CD4-positive, alpha-beta T cell treated with Interleukin-12 subunit alpha and Interleukin-12 subunit beta, for 1 hour (primary cell): ENCODE measurements at regions not wholly inside any gene's neighbourhood (a gene's known extent, or its start where the extent isn't known, plus 50 kb on each side); places are given as distances from the start of the nearest gene placed in this dataset.
A peak's percentile ranks its signal among the peaks of the same experiment; 100 is the strongest.

Experiments
- DNase-seq: peaks from one replicate; pipeline ENCODE4 v3.0.0-alpha.2; 2020

DNA sequence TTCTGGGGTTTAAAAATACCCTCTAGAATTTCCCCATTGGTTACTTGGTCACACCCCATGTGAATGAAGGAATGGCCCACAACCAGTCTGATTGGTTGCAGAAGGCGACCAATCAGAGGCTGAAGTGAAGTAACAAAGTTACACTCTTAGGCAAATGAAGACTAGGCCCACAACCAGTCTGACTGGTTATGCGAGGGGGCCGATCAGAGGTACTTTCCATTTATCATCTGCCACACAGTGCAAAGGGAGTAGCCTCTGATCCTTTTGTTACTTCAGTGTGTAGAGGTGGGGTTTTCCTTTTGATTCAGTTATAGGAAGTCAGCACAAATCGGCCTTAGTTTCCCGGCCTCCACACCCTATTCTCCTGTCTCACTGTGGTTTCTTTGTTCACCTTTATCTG, 61.2 kb upstream of the SGK1 start:
- peak; percentile 33 for DNase-seq

DNA sequence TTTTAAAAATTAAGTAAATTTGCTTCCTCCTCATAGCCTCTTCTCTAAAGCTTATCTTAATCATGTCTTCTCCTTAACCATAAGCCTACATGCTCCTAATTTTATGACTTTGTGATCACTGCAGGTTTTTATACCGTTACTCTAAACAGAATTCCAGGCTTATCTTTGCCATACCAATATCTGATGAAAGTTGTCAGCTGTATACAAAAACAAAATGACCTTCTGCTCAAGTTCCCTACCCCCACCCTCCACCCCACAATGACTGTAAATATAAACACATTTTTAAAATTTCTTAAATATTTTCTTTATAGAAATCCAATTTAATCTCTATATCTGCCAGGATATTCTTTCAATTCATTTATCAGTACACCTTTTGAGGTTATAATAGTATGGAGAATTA, 60.5 kb upstream of the SGK1 start:
- no peak for DNase-seq

DNA sequence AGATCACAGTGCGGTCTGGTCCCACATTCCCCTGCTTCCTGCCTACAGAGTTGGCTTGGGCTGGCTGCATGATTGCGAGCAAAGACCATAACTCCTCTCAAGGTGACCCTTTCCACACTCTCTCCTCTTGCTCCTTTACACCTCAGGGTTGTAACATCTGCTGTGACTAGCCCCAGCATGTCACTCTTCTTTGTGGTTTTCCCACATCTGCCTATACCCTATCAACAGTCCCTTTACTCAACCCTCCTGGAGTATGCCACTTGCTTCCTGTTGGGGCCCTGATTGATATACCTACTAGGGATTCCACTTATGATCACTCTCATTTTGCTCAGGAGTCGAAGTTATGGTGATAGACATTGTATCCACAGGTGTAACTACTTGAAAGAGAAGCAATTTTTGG, 58.9 kb upstream of the SGK1 start:
- DNase-seq = no peak

DNA sequence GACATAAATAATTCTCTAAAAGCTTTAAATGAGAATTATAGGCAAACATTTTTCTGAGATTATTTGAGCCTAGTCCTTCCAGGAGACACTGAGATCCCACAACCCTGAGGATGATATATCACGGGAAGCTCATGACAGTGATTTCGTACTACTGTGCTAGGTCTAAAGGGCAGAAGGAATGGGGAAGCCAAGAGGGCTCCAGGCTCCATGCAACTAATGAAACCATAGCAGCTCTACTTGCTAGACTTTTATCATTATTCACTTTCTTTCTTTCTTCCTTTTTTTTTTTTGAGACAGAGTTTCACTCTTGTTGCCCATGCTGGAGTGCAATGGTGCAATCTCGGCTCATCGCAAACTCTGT, 57.3 kb upstream of the SGK1 start:
- no peak for DNase-seq

DNA sequence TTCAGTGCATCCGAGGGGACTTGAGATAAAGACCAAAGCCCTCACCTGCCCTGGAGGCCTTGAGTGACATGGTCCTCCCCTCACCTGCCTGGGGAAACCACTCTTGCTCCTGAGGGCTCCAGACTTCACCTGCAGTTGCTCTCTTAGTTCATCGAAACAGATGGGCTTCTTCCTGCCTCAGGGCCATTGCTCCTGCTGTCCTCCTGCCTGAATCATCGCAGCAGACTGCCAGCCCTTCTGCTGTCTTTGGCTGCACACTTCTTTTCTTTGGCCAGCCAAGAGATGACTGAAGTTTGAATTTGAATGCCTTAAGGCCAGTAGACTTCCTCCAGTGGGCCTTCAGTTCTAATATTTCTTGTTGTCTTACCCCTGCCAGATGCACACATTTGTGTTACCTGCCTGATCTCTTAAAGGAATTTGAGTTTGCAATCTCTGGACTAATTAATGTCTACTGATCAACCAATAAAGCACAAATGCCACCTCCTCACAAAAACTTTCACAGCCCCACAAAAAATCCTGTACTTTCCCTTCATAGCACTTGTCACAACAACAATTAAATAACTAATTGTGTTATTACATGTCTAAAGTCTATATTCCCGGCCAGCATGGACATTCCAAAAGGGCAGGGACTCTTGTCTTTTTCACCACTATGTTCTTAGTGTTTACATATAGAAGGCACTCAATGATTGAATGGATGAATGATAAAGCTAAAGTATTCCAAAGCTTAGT, 56.7 kb upstream of the SGK1 start:
- no peak for DNase-seq

DNA sequence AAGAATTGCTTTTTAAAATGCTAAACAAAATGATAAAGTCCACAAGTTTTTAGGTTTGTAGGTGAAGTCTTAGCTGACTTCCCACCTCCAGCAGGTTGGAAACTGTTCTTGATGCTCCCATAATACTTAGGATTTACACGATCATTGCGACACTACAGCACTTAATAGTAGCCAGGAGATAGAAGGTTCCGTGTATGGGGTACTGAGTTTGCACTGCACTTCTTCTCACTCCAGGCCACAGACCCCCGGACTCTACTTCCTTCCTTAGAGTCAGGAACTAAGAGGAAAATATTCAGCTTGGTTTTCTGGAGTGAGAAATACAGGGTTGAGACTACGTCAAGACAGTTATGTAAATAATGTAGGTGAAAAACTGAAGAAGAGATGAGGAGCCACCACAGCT, 56.1 kb upstream of the SGK1 start:
- no peak for DNase-seq

DNA sequence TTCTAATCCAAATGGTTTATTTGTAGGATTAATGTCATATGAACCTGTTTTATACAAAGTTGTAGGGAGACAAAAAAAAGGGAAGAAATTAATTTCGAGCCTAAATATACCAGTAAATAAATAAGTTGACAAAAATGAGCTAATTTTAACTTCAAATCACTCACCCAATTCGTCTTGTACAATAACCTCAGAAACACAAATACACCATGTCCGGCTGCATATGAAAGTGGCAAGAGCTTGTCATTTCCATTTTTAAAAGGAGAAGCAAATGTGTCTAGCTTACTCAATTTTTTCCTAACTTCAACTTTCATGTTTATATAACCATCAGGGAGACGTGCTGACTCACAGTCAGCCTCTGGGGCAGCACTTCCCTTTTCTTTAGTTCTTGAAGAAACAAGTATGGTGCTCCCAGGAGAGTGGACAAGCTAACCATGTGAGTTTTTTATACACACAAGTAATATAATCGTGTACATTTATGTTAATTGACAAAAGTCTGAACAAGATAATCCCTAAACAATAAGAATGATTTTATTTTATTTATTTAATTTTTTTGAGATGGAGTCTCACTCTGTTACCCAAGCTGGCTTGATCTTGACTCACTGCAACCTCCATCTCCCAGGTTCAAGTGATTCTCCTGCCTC, 55.5 kb upstream of the SGK1 start:
- peak; percentile 14 for DNase-seq

DNA sequence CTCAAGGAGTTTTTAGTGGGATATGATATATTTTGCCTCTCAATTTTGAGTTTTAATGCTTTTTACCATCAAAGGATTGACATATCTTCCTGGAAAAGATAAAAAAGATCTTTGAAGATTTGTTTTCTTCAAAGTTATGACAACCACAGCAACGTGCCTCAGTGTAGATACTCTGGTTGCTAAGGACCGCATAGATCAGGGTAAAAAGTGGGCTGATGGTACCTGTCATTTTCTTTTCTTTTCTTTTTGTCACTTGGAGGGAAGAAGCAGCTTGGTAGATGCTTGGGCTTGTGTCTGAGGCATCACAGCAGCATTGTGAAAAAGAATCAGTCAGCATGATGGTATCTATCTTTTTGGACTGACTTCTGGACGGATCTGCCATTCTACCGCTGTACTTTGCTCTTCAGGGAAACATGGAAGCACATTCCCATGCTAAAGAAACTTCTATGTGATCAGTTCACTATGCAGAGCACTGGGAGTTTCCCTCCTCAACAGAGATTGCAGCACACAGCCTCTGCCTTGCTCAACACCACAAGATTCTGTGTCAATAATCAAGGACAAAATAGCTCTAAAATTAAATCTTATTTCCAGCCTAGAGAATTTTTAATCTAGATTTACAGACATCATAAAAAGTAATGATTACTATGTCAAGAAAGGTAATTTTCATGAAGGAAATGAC, 54.8 kb upstream of the SGK1 start:
- peak; percentile 27 for DNase-seq

DNA sequence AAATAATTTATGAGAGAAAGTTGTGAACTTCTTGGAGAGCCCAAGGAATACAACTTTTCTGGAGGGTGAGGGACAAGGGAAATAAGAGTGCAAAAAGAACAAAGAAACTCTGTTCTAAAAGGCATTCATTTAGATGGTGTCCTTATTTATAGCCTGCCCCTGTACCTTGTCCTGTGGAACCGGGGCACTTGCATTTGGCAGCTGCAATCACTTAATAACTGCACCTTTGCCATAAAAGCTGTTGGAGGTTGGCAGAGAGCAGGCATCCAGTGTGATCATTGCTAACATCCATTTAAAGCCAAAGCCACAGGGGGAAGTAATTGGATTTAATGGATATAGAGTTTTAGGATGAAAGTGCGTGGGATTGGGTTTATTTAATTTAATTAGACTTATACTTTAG, 50.8 kb upstream of the SGK1 start:
- DNase-seq = no peak
